Superior temporal gyrus (tissue), 1 donor: ENCODE measurements at regions not wholly inside any gene's neighbourhood (a gene's known extent, or its start where the extent isn't known, plus 50 kb on each side); places are given as distances from the start of the nearest gene placed in this dataset.

Experiments used
- DNase-seq: peaks from one replicate; pipeline ENCODE4 v3.0.0-alpha.2; 2016; ENCODE audit errors: extremely low spot score

GRCh38 chr19:5237190-5237780 is 103.3 kb downstream of the PTPRS start:
- no peak for DNase-seq

GRCh38 chr19:5235458-5236219 is 105.0 kb downstream of the PTPRS start:
- DNase-seq, result no peak

GRCh38 chr19:5234412-5234811 is 106.2 kb downstream of the PTPRS start:
- DNase-seq, result no peak

GRCh38 chr19:5232798-5233505 is 107.7 kb downstream of the PTPRS start:
- DNase-seq, result no peak

GRCh38 chr19:5231857-5232678 is 108.5 kb downstream of the PTPRS start:
- DNase-seq, result no peak

GRCh38 chr19:5230730-5231555 is 109.7 kb downstream of the PTPRS start:
- DNase-seq, result no peak

GRCh38 chr19:5229778-5230335 is 110.8 kb downstream of the PTPRS start:
- no peak for DNase-seq

- no peak for DNase-seq
Measured at GRCh38 chr19:5228932-5229777, 111.5 kb downstream of the PTPRS start.

GRCh38 chr19:5228490-5228889 is 112.1 kb downstream of the PTPRS start:
- DNase-seq, result no peak

- DNase-seq, result no peak
Measured at GRCh38 chr19:5225486-5226345, 114.9 kb downstream of the PTPRS start.

- no peak for DNase-seq
Measured at GRCh38 chr19:5224480-5224879, 116.1 kb downstream of the PTPRS start.

- DNase-seq, result no peak
Measured at GRCh38 chr19:5222821-5223321, 117.7 kb downstream of the PTPRS start.

- DNase-seq, result no peak
Measured at GRCh38 chr19:5222178-5222577, 118.4 kb downstream of the PTPRS start.

GRCh38 chr19:5220866-5221265 is 119.7 kb downstream of the PTPRS start:
- no peak for DNase-seq

- no peak for DNase-seq
Measured at GRCh38 chr19:5220361-5220760, 120.3 kb downstream of the PTPRS start.

- DNase-seq, result no peak
Measured at GRCh38 chr19:5219551-5220304, 120.9 kb downstream of the PTPRS start.

GRCh38 chr19:5218963-5219530 is 121.6 kb downstream of the PTPRS start:
- DNase-seq, result no peak
